ENCODE measurements at regions not wholly inside any gene's neighbourhood (a gene's known extent, or its start where the extent isn't known, plus 50 kb on each side); places are given as distances from the start of the nearest gene placed in this dataset.

- Histone ChIP-seq H3K27me3 (ENCODE audit: insufficient read depth, low read length) (no peaks in the 10 kb centered on the region), H3K4me1 (ENCODE audit: insufficient read depth, low read length) (no peaks in the 10 kb centered on the region), H3K4ac (ENCODE audit: low read depth, low read length) (no peak overlapping the region), H2AK5ac (ENCODE audit: insufficient read length, low read length) (no peak overlapping the region), H2BK5ac (ENCODE audit: insufficient read length, low read length) (no peak overlapping the region), H3T11ph (ENCODE audit: low read length) (no peak overlapping the region), H4K91ac (ENCODE audit: insufficient read length, low read depth, low read length) (no peak overlapping the region), H2AFZ (ENCODE audit: low read length) (no peak overlapping the region), H3K4me2 (ENCODE audit: insufficient read depth, insufficient read length, low read length) (no peak overlapping the region), H3K27ac (ENCODE audit: insufficient read length, low read depth, low read length) (no peak overlapping the region), H3K18ac (ENCODE audit: insufficient read length, low read depth, low read length) (no peak overlapping the region), H4K5ac (ENCODE audit: insufficient read length, low read depth, low read length) (no peak overlapping the region), H2BK12ac (ENCODE audit: insufficient read length, low read depth, low read length) (no peak overlapping the region), H3K14ac (ENCODE audit: insufficient read depth, low read length) (no peak overlapping the region), H3K9me3 (ENCODE audit: control insufficient read depth, low read depth, low read length) (no peaks in the 10 kb centered on the region), H3K79me1 (ENCODE audit: insufficient read depth, low read depth, low read length, poor library complexity, severe bottlenecking) (no peaks in the 10 kb centered on the region), H2BK120ac (ENCODE audit: low read depth, low read length, poor library complexity, severe bottlenecking) (no peak overlapping the region), H2BK20ac (ENCODE audit: low read depth, low read length, poor library complexity, severe bottlenecking) (no peak overlapping the region), H4K20me1 (ENCODE audit: control insufficient read depth, insufficient read depth, insufficient read length) (no peaks in the 10 kb centered on the region), H3K23ac (ENCODE audit: insufficient read length, low read depth, low read length) (no peak overlapping the region), H3K56ac (ENCODE audit: insufficient read length, low read depth, low read length) (no peak overlapping the region), H2BK15ac (ENCODE audit: low read depth, low read length) (no peak overlapping the region), H4K8ac (replicated peaks; ENCODE audit: insufficient read length, low read depth, low read length) (no peak overlapping the region), H3K79me2 (ENCODE audit: insufficient read depth, low read length) (no peaks in the 10 kb centered on the region), H3K23me2 (ENCODE audit: insufficient read length, low read depth, low read length, poor library complexity, severe bottlenecking) (no peaks in the 10 kb centered on the region), H3K9ac (ENCODE audit: extremely low read depth, insufficient read length, low read length) (no peak overlapping the region)
- Mint-ChIP-seq H3K27me3 (ENCODE audit: low read depth) (no peaks in the 10 kb centered on the region), H3K4me3 (no peak overlapping the region), H3K27ac (no peak overlapping the region), H3K36me3 (ENCODE audit: insufficient read depth in 1 of 3, low read depth in 3 of 3) (no peaks in the 10 kb centered on the region; a peak in 1 of 7 replicates), H3K9me3 (no peaks in the 10 kb centered on the region; a peak in 1 of 5 replicates), H3K4me1 (no peaks in the 10 kb centered on the region)
- WGBS (ENCODE audit: extremely low coverage, insufficient read length, low lambda C conversion rate) = no CpG with 5 or more reads among the region's 1 CpG
- no peak for TF ChIP-seq CTCF (conservative IDR thresholded peaks at IDR 0.05)
- no peak for DNase-seq
These were observed 1813.5 kb upstream of the CDH6 start for GRCh38 chr5:29380029-29380428.

All from H9 (cell line).